Choroid plexus epithelial cell (primary cell): ENCODE measurements at regions not wholly inside any gene's neighbourhood (a gene's known extent, or its start where the extent isn't known, plus 50 kb on each side); places are given as distances from the start of the nearest gene placed in this dataset.

Experiments
- DNase-seq: peaks from one replicate; pipeline ENCODE4 v3.0.0-alpha.2; 2010; ENCODE audit warnings: low read depth
- H3K4me3 ChIP-seq: 2 replicates; pipeline ENCODE4 v1.5.1; 2011; ENCODE audit warnings: low read depth, mild to moderate bottlenecking, control low read depth, low read length, moderate library complexity
- TF ChIP-seq, protein P1 (sequence below): conservative IDR thresholded peaks from 2 replicates; pipeline ENCODE4 v1.5.1; 2011; ENCODE audit warnings: low read depth, mild to moderate bottlenecking, control low read depth, inconsistent platforms, low read length, moderate library complexity

DNA sequence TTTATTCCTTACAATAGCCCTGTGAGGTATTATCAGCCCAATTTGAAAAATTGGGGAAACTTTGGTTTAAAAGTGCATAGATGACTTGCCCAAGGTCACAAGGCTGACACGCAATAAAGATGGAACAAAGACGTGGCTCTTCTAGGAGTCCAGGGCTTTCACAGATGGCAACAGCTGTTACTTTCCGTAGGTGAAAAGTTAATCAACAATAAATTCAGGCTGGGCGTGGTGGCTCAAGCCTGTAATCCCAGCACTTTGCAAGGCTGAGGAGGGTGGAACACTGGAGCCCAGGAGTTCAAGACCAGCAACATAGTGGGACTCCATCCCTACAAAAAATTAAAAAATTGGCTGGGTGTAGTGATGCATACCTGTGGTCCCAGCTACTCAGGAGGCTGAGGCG, 87.8 kb upstream of the ATF3 start:
- DNase-seq = no peak
- H3K4me3 ChIP-seq = no peak overlapping the region
- TF ChIP-seq, protein P1, sequence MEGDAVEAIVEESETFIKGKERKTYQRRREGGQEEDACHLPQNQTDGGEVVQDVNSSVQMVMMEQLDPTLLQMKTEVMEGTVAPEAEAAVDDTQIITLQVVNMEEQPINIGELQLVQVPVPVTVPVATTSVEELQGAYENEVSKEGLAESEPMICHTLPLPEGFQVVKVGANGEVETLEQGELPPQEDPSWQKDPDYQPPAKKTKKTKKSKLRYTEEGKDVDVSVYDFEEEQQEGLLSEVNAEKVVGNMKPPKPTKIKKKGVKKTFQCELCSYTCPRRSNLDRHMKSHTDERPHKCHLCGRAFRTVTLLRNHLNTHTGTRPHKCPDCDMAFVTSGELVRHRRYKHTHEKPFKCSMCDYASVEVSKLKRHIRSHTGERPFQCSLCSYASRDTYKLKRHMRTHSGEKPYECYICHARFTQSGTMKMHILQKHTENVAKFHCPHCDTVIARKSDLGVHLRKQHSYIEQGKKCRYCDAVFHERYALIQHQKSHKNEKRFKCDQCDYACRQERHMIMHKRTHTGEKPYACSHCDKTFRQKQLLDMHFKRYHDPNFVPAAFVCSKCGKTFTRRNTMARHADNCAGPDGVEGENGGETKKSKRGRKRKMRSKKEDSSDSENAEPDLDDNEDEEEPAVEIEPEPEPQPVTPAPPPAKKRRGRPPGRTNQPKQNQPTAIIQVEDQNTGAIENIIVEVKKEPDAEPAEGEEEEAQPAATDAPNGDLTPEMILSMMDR = no peak

DNA sequence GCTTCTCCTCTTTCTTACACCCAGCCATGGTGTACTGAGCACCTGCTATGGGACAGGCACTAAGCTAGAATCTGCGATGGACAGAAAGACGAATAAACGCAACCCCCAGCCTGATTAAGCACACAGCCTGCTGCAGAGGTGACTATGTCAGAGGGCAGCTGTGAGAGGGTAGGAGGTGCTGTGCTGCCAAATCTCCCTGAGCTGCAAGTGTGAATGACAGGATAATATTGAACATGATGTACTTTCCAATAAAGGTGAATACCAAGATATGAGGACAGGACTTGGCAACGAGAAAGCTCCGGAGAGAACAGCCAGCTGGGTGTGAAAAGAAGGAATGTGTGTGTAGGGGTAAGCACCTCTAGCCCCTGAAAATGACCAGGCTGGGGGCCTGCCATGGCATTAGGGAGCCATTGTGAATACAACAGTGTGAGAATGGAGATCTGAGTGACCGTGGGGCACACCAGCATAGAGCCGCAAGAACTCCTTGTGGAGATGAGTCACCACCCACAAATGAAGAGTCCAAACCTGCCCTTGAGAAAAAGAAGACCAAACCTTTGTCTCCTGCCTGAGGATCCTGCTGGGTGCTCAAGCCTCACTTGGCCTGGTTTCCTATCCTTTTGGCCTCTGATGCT, 83.0 kb upstream of the ATF3 start:
- DNase-seq = peak; percentile 71
- H3K4me3 ChIP-seq = no peak overlapping the region
- TF ChIP-seq, protein P1 = no peak

DNA sequence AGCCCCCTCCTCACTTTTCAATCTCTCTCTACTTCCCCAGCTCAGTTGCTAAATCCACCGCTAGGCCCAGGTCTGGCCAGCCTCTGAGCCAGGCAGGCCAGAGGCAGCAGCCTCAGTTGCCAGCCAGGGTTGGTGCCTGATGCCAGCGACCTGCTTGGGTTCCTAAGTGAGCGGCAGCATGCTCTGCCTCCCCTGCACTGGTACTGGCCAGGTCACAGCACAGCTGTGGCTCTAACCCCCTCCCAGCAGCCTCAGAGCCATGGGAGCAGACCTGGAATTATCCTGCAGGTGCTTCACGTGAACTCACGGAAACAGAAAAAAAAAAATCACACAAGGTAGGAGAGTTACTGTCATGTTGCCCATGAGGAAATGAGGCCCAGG, 82.5 kb upstream of the ATF3 start:
- TF ChIP-seq, protein P1 = no peak
- DNase-seq = no peak
- no peak overlapping the region for H3K4me3 ChIP-seq

DNA sequence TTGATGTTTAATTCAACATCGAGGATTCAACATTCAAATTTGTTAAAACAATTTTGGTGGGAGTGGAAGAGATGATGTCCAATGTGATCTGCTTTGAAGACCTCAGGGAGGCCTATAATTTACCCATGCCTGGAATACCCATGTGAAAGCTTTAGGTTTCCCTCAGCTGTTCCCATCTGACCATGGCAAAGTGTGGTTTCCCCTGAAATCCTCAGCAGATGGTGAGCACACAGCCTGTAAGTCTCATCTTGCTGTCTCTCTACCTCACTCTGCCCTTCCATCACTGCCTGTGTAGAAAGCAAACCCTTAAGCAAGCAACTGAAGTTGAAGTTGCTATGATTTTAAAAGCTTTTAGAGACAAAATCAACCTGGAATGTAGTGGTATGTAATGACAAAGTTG, 80.1 kb upstream of the ATF3 start:
- no peak for DNase-seq

DNA sequence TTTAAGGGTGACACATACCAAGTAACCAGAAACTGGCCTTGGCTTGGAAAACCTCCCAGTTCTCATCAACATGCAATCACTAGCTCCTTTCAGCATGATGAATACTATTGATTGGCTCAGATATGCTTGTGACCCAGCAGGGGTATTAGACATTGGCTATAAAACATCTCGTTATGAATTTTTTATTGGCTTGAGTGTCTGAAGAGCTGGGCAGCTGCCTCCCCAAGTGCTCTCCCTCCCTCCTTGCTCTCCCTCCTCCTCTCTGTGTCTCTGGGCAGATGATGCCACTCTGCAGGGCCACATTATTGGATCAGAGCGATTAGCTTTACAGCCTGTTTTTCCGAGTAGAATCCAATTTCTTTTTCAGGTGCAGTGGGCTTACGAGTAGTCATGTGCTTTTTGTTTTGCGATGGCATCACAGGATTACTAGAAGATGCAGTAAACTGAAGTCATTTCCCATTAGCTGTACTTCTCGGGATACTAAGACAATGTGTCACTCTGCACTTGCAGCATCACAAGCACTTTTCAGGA, 79.3 kb upstream of the ATF3 start:
- TF ChIP-seq, protein P1 = no peak

More for the DNA sequence above, 80.1 kb upstream of the ATF3 start:
- H3K4me3 ChIP-seq = no peak overlapping the region
- TF ChIP-seq, protein P1 = no peak

DNA sequence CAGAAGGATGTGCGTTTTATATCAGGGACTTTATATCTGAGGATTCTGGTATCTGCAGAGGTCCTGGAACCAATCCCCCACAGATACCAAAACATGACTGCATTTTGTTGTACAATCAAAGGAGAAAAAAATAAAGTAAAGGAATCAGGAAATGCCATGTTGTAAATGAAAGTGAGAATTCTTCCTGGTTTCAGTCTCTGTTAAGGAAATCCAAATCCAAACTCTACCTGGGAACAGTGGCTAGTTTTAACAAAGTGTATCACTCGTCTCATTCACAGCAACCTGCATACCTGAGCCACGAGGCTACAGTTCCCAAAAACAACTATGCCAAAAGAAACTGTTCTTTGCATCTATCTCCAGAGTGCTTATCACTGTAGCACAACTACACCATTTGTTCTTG, 77.3 kb upstream of the ATF3 start:
- H3K4me3 ChIP-seq = no peak overlapping the region

More for the DNA sequence above, 79.3 kb upstream of the ATF3 start:
- no peak overlapping the region for H3K4me3 ChIP-seq
- peak; percentile 69 for DNase-seq

DNA sequence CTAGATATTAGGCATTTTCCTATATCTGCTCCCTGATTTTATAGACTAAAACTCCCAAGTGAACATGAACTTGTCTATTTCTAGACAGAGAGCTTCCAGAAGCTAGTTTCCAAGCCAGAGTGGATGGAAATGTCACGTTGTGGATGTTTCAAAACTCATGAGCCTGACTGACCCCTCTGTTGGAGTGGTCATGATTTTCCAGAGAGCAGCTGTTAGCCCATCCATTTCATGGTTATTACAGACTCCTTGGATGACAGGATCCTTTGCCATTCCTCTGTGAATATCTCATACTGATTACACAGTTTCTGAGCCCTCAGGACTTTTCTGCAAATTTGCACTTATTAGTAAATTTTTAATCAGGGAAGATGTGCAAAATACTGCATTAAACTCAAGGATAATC, 76.8 kb upstream of the ATF3 start:
- no peak for DNase-seq
- TF ChIP-seq, protein P1 = no peak
- no peak overlapping the region for H3K4me3 ChIP-seq

More for the DNA sequence above, 77.3 kb upstream of the ATF3 start:
- TF ChIP-seq, protein P1 = no peak
- no peak for DNase-seq
